GM21515 (cell line): ENCODE measurements at regions not wholly inside any gene's neighbourhood (a gene's known extent, or its start where the extent isn't known, plus 50 kb on each side); places are given as distances from the start of the nearest gene placed in this dataset.
"Not testable (repeated sequence)": the region's sequence is repeated elsewhere in the genome, so short reads cannot be mapped to it uniquely, and the experiment has no call there.

ENCODE experiments used
- ATAC-seq: cut with Tn5 transposase; IDR thresholded peaks from one replicate; pipeline ENCODE4 v1.9.1; 2021; ENCODE audit not compliant: unreplicated experiment

DNA sequence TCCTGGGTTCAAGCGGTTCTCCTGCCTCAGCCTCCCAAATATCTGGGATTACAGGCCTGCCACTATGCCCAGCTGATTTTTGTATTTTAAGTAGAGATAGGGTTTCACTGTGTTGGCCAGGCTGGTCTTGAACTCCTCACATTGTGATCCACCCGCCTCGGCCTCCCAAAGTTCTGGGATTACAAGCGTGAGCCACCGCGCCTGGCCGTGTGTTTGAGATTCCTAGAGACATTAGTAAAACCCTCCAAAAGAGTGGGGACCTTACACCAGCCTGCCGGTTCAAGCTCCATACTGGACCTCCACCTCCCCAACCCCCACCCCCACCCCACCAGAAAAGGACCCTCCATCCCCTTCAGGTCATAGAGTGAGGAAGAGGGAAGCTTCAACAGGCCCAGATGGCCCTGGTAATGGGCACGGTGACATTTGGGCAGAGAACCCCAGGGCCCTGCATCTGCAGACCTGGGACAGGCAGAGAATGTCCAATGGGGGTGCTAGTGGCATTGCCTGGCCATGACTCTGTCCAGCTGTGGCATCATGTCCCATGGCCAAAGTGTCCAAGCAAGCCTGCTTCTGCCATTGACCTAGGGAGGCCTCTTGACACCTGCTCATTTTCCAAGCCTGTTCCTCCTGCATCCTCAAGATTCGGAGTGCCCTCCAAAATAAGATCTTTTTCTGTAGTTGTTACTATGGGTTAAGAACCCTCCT, 108.9 kb upstream of the KLF13 start:
- no peak for ATAC-seq

DNA sequence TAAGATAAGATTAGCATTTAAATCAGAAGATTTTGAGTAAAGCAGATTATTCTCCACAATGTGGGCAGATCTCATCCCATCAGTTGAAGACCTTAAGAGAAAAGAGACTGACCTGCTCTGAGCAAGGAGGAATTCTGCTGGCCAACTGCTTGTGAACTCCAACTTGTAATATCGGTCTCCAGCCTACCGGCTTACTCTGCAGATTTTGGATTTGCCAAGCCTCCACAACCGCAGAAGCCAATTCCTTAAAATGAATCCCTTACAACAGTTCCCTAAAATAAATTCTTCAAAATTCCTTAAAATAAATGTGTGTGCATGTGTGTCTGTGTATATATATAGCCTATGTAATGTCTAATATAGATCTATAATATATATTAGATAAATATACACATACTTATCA, 107.4 kb upstream of the KLF13 start:
- no peak for ATAC-seq

DNA sequence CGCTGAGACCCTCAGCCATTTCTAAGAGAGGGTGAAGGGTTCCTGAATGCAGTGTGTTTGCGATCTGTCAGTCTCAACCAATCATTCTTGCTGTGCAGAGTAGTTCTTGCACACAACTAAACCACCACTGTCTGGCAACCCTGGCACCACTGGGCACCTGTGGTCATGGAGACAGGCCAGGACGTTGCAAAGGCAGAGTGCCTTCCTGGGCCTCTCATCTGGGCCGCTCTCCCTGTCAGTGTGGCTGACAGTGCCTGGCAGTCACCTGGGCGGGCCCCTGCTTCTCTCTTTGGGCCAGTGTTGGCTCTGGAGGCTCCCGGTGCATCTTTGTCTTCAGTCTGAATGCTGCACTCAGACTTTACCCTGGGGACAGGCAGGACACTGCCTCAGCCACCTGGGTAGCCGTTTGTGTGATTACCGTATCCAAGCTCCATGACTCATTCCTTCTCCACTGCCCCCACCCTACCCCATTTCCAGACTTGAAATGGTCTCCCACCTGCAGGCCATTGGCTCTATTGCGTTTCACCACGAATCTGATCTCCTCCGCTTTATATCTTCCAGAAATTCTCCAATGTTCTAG, 104.6 kb upstream of the KLF13 start:
- no peak for ATAC-seq

DNA sequence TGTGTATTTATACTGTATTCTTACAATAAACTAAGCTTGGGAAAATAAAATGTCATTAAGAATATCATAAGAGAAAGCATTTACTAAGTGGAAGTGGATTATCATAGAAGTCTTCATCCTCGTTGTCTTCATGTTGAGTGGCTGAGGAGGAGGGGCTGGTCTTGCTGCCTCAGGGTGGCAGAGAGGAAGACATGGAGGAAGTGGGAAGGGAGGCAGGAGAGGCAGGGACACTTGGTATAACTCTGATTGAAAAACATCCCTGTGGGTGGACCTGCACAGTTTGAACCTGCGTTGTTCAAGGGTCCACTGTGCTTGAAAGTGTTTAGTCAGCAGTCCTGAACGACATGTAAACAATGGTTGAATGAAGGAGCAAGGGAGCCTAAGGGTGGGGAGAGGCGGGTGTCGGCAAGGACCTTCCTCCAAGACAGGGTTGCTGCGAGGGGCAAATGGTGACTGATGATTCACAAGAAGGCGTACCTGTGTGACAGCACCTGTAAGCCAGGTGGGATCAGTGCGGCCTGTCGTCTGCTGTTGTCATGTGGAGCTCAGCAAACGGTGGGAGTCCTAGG, 103.8 kb upstream of the KLF13 start:
- ATAC-seq = no peak

DNA sequence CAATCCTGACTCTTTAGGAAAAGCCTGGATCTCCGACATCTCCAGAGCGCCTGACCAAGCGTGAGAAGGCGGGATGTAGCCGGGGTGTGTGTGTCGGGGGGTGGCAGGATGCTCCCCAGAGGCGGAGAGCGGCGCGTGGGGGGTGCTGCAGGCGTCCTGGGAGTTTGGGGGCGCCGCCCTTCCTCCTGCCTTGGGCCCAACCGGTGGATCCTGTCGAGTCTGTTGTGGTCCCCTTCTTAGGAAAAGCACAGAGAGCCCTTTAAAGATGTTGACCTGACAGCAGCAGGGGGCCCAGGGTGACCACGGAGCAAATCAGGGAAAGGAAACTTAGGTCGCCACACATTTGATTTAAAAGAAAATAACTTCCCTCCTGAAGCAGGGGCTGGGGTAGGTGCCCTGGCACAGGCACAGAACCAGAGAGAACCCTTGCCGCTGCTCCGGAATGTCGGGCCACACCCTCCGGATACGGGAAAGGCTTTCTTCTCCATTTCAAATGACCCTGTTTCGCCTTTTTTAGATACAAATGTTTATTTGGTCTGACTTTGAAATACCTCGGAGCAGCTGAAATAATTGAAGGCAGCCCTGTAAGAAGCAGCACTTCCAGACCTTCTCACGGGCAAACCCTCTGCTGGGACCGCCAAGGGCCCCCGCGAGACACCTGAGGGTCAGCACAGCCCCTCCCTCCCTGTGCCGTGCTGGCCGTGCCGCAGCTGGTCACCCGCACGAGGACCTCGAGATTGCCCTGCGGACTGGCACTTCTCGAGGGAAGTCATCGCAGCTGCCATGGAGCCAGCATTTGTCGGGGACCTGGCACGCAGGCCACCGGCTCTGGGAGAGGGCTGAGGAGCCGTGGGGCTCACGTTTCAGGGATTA, 102.9 kb upstream of the KLF13 start:
- ATAC-seq = no peak

DNA sequence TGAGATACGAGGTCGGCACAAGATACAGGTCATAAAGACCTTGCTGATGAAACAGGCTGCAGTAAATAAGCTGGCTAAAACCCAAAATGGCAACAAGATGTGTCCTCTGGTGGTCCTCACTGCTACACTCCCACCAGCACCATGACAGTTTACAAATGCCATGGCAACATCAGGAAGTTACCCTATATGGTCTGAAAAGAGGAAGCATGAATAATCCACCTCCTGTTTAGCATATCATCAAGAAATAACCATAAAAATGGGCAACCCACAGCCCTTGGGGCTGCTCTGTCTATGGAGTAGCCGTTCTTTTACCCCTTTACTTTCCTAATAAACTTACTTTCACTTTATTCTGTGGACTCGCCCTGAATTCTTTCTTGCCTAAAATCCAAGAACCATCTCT, 102.0 kb upstream of the KLF13 start:
- not testable (repeated sequence) for ATAC-seq

DNA sequence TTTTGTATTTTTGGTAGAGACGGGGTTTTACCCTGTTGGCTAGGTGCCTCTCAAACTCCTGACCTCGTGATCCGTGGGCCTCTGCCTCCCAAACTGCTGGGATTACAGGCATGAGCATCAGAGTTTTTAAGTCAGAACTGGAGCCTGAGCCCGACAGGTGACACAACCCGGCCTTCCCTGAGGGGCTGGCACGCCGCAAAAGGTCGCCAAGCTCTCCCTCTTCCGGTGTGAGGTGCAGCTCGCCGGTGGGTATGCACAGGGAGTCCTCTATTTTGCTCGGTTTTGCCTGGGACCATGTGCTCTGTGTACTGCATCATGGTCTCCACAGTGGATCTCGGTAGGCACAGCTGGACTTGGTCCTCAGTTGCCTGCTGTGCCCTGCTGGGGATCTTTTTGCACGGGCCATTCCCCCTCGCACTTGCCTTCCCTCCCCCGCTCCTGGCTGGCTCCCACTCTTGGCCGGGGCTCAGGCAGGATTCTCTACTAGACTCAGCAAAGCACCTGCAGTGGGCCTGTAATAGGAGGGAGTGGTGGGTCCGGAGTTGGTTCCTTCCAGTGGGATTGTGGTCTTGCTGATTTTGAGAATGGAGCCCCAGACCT, 101.2 kb upstream of the KLF13 start:
- no peak for ATAC-seq

DNA sequence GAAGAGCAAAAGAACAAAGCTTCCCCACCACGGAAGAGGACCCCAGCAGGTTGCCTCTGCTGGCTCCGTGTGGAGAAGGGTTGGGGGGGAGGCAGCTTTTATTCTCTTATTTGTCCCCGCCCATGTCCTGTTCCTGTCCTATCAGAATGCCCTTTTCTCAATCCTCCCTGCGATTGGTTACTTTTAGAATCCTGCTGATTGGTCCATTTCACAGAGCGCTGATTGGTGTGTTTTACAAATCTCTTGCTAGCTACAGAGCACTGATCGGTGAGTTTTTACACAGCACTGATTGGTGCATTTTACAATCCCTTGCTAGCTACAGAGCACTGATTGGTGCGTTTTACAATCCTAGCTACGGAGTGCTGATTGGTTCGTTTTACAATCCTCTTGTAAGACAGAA, 100.6 kb upstream of the KLF13 start:
- ATAC-seq = no peak

DNA sequence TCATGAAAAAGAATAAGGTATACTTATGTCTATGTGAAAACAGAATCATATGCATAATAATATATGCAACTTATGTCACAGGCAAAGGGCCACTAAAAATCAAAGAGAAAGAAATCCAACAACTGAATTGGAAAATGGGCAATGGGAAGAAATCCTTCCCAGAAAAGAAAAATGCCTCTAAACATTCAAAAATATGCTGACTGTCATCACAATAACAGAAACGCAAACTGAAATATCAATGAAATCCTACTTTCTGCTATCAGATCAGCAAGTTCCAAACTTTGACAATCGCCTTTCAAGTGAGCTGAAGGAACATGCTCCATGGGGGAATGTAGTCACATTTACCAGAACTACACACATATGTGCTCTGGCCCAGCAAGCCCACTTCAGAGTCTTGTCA, 99.4 kb upstream of the KLF13 start:
- no peak for ATAC-seq

DNA sequence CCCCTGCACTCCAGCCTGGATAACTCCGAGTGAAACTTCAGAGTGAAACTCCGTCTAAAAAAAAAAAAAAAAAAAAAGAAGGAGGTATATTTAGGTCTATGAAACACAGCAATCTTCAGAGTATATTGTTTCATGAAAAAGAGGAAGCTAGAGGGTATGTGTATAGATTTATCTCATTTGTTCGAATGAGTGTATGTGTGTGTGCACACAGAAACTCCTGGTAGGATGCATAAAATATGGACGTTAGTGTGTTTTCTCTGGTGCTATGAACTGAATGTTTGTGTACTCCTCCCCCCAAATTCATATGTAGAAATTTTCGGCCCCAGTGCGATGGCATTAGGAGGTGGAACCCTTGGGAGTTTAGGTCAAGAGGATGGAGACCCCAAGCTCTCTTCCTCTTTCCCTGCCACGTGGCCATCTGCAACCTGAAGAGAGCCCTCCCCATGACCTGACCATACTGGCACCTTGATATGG, 98.6 kb upstream of the KLF13 start:
- no peak for ATAC-seq

DNA sequence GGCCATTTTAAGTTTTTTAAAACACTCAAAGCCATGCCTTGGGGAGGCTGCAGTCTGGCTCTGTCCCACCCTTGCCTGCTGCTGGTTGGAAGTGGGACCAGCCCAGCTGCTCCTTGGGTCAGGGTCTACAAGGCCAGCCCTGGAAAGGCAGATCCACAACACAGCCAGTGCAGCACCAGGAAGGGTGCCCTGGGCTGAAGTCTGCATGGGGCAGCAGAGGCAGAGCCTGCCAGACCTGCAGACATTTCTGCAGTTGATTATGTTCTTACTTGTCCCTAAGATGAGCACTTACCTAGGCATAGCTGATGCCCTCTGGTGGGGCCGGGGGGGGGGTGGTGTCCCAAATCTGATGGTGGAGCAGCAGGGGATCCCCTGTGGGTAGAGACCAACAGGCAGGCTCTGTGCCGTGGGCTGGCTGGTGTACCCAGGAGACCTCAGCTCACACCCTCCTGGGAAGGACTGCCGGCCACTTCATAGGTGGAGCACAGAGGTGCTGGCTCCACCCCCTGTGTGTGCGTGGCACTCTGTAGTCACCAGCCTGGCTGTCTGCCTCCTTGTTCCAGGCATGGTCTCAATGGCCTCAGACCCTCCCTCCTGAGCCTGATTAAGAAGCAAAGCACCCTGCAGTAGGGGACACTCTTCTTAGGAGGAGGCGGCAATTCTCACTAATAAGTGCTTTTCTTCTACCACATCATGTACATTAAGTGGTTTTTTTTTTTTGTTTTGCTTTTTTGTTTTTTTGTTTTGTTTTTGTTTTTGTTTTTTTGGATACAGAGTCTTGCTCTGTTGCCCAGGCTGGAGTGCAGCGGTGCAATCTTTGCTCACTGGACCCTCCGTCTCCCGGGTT, 97.4 kb upstream of the KLF13 start:
- peak; percentile 68 for ATAC-seq

DNA sequence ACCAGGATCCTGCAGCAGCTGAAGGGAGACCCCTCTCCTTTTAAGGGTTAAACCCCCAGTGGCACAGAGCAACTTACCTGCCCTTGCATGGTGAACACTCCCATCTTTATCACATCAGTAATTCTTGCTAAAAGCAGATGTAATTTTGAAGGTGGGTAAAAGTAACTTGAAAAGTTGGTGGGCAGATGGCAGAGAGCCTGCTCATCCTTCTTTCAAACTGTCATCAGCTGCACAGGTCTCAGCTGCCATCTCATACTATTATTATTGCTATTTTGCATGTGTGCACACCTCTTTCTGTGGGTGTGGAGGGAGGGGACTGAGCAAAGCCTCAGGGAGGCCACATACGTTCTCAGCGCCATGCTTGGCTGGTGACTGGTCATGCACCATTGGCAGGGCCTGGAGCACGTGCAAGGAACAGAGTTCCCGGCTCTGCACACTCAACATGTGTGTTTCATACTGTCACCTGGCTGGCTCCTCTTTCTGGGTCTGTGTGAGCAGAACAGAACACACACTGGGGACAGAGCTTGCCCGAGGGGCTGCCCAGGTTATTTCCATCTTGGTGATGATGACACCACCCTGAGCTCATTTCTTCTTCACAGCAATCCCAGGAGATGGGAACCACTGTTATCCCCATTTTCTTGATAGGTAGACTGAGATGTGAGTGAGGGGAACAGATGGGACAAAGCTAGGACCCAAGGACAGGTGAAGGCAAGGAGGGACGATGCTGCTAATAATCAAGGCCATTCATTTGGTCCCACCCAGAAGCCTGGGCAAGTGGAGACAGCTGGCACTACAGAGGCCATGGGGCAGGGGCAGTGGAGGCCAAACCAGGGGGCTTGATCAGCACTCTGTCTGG, 95.8 kb upstream of the KLF13 start:
- ATAC-seq = peak; percentile 78

DNA sequence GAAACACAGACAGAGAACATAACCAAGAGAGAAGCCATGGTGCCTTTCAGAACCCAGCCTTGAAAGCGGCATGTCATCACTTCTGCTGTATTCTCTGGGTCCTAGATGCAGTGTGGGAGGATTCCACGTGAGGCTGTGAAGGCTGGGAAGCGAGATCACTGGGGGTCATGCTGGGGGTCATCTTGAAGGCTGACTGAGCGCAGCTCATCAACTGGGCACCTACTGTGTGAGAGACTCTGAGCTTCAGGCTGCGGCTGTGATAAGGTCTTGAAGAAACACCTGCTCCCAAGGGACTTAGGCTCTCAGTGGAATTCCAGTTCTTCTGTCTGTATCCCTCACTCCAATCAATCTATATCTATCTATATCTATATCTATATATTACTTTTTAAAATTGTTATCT, 91.8 kb upstream of the KLF13 start:
- no peak for ATAC-seq

DNA sequence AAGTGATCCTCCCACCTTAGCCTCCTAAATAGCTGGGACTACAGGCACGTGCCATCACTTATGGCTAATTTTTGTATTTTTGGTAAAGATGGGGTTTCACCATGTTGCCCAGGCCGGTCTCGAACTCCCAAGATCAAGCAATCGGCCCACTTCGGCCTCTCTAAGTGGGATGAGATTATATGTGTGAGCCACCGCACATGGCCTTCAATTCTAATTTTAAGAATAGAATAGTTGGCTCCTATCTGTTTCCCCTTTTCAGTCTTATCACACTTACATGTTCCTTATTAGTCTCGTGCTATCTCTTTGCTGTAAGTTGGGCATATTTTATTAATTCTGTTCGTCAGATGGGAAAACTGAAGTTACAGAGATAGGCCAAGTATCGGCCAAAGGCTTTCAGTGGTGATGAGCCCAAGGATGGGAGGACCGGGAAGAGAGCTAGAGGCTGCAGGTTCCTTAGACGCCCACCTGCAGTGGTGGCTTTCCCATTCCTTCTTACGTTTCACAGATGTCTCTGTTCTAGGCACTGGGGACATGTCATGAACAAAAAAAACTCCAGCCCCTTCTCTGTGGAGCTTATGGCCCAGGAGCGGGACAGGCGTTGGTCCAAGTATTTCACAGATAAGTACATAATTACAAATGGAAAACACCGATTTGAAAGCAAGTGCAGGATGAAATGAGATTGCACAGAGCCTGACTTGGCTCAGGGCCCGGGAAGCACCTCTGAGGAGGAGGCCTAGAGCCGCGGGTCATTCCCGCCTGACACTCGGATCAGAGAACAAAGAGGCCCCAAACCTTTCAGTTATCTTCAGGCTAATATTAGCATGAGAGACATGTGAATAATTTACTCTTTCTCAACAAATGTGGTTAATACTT, 91.1 kb upstream of the KLF13 start:
- ATAC-seq = no peak

DNA sequence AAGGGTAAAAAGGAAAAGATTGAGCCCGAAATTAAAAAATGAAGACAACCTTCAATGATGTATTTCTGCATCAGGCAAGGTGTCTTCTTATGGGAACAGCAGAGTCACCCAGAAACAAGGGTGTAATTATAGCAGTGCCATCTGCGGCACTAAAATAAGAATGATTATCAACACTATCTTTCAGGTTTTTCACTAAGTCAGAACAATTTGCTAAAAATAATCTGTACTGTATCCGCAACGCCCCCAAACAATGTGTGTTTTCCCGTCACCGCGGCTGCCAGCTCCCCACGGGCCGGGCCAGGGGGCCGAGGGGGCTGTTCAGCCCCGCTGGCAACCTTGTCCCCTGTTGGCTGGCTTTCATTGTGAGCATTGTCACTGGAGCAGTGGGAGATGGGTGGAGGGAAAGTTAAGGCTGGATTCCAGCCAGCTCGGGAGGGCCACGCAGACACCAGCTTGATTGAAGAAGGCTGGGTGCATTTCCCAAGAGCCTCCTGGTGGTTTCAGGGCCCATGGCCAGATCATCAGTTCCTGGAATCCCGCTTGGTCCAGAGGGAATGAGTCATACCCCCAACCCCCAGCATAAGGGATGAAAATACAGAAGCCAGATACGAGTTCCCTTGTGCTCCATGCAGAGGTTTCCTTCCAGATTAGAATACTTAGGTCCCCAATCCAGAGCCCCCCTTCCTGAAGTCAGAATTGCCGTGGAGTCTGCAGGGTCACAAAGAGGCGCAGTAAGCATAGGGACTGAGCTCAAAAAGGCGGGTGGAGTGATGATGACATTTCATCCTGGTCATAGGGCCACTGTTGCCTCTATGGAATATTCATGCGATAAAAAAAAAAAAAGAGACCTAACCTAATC, 90.2 kb upstream of the KLF13 start:
- no peak for ATAC-seq

DNA sequence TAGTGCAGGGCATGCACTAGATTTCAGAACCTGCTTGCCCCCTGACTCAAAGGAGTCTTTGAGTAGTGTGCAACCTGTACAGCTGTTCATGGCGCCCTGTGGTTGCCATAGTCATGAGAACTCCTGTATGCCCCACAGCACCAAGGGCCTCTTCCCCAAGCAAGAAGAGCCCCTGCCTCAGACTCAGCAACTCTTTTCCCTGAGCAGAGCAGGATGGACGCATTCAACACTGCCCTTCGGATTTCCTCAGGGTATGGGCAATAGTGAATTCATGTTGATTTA, 89.7 kb upstream of the KLF13 start:
- no peak for ATAC-seq

DNA sequence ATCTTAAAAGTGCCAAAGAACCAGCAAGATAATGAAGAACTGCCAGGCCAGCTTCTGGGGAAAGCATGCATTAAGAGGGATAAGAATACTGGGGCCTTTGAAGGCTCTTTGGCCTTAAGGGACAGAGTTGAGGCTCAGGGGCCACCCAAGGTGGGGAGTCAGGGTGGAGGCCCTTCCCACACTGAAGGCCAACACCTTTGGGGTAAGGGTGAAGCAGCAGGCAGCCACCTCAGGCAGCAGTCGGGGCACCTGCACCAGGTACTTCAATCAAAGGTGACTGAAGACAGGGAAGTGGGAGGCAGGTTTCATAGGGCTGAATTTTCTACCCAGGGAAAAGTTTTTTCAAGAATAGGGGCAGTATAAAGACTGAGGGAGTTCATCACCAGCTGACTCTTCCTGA, 87.7 kb upstream of the KLF13 start:
- ATAC-seq = no peak

DNA sequence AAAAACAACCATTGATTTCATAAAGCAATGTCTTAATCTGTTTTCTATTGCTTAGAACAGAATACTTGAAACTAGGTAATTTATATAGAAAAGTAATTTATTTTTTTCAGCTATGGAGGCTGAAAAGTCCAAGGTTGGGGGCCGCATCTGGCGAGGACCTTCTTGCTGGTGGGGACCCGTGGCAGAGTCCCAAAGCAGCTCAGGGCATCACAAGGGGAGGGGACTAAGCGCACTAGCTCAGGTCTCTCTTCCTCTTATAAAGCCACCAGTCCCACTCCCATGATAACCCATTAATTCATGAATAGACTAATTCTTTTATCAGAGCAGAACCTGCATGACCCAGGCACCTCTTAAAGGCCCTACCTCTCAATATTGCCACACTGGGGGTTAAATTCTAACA, 87.2 kb upstream of the KLF13 start:
- ATAC-seq = no peak
